Loucy (cell line): ENCODE measurements at regions not wholly inside any gene's neighbourhood (a gene's known extent, or its start where the extent isn't known, plus 50 kb on each side); places are given as distances from the start of the nearest gene placed in this dataset.

ENCODE experiments used
- EZH2phosphoT487 ChIP-seq: fragments of 200-600 bp; IDR thresholded peaks from 2 replicates; pipeline ENCODE4 v1.6.1; 2018; ENCODE audit warnings: antibody characterized with exemption, mild to moderate bottlenecking, moderate library complexity, borderline replicate concordance
- TF ChIP-seq, protein P1 (sequence below): fragments of 200-600 bp; sonication (generic); conservative IDR thresholded peaks from 2 replicates; pipeline ENCODE4 v1.5.1; 2014; ENCODE audit warnings: mild to moderate bottlenecking, antibody characterized with exemption, low read length

DNA sequence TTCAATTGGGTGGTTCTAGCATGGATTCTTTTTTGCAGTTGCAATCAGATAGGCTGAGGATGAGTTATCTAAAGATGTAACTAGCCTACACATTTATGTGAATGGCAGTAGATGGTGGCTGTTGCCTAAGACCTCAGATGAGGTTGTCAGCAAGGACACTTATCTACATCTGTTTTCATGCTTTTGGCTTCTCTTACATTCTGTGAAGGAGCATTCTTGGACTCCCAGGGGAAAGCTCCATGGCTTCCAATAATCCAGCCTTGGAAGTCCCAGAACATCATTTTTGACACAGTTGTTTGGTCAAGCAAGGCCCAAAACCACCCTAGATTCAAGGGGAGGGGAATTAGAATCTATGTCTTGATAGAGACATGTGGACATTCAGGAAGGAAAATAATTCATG lies 332.2 kb upstream of the RBMS3 start:
- TF ChIP-seq, protein P1, sequence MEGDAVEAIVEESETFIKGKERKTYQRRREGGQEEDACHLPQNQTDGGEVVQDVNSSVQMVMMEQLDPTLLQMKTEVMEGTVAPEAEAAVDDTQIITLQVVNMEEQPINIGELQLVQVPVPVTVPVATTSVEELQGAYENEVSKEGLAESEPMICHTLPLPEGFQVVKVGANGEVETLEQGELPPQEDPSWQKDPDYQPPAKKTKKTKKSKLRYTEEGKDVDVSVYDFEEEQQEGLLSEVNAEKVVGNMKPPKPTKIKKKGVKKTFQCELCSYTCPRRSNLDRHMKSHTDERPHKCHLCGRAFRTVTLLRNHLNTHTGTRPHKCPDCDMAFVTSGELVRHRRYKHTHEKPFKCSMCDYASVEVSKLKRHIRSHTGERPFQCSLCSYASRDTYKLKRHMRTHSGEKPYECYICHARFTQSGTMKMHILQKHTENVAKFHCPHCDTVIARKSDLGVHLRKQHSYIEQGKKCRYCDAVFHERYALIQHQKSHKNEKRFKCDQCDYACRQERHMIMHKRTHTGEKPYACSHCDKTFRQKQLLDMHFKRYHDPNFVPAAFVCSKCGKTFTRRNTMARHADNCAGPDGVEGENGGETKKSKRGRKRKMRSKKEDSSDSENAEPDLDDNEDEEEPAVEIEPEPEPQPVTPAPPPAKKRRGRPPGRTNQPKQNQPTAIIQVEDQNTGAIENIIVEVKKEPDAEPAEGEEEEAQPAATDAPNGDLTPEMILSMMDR, result no peak
- TF ChIP-seq EZH2phosphoT487, result no peak
